GM19099 (cell line): ENCODE measurements at regions not wholly inside any gene's neighbourhood (a gene's known extent, or its start where the extent isn't known, plus 50 kb on each side); places are given as distances from the start of the nearest gene placed in this dataset.

Source experiments
- POLR2A ChIP-seq: IDR thresholded peaks from 3 replicates; pipeline ENCODE4 v1.6.1; 2011; ENCODE audit warnings: low read depth; ENCODE audit not compliant: insufficient read length; ENCODE audit errors: extremely low read depth

GRCh38 chr15:38826880-38827279, 262.3 kb upstream of the RASGRP1 start:
- no peak for TF ChIP-seq POLR2A

- TF ChIP-seq POLR2A: no peak
Observed at GRCh38 chr15:38828031-38828532, 263.5 kb upstream of the RASGRP1 start.

GRCh38 chr15:38829086-38829485, 264.5 kb upstream of the RASGRP1 start:
- TF ChIP-seq POLR2A: no peak

GRCh38 chr15:38842226-38842625, 277.6 kb upstream of the RASGRP1 start:
- no peak for TF ChIP-seq POLR2A

GRCh38 chr15:38843051-38843501, 278.5 kb upstream of the RASGRP1 start:
- no peak for TF ChIP-seq POLR2A

GRCh38 chr15:38843736-38844590, 279.3 kb upstream of the RASGRP1 start:
- TF ChIP-seq POLR2A: no peak

- TF ChIP-seq POLR2A: no peak
Observed at GRCh38 chr15:38844736-38845135, 280.1 kb upstream of the RASGRP1 start.

GRCh38 chr15:38846346-38846745, 281.7 kb upstream of the RASGRP1 start:
- no peak for TF ChIP-seq POLR2A

- TF ChIP-seq POLR2A: no peak
Observed at GRCh38 chr15:38847666-38848065, 283.1 kb upstream of the RASGRP1 start.

GRCh38 chr15:38849046-38849445, 284.4 kb upstream of the RASGRP1 start:
- TF ChIP-seq POLR2A: no peak

GRCh38 chr15:38853608-38854007, 289.0 kb upstream of the RASGRP1 start:
- no peak for TF ChIP-seq POLR2A

GRCh38 chr15:38854506-38854905, 289.9 kb upstream of the RASGRP1 start:
- no peak for TF ChIP-seq POLR2A

- TF ChIP-seq POLR2A: no peak
Observed at GRCh38 chr15:38857814-38858213, 293.2 kb upstream of the RASGRP1 start.

GRCh38 chr15:38859574-38859973, 295.0 kb upstream of the RASGRP1 start:
- no peak for TF ChIP-seq POLR2A

- TF ChIP-seq POLR2A: no peak
Observed at GRCh38 chr15:38860253-38860652, 295.6 kb upstream of the RASGRP1 start.

GRCh38 chr15:38860674-38861073, 296.1 kb upstream of the RASGRP1 start:
- TF ChIP-seq POLR2A: no peak

- no peak for TF ChIP-seq POLR2A
Observed at GRCh38 chr15:38861108-38861507, 296.5 kb upstream of the RASGRP1 start.

- TF ChIP-seq POLR2A: no peak
Observed at GRCh38 chr15:38862099-38862498, 297.5 kb upstream of the RASGRP1 start.
